Mesendoderm (in vitro differentiated cells): ENCODE measurements at regions not wholly inside any gene's neighbourhood (a gene's known extent, or its start where the extent isn't known, plus 50 kb on each side); places are given as distances from the start of the nearest gene placed in this dataset.

Source experiments
- DNase-seq: peaks from one replicate; pipeline ENCODE4 v3.0.0; 2013
- H2AK5ac ChIP-seq: 2 replicates; pipeline ENCODE4 v1.6.1; 2013; ENCODE audit warnings: low read length, inconsistent platforms
- H2BK120ac ChIP-seq: 2 replicates; pipeline ENCODE4 v1.6.1; 2013; ENCODE audit warnings: low read depth, mild to moderate bottlenecking, low read length, moderate library complexity, mixed read lengths
- H2BK15ac ChIP-seq: replicated peaks from 2 replicates; pipeline ENCODE4 v1.6.1; 2013; ENCODE audit warnings: low read depth, mild to moderate bottlenecking, moderate library complexity
- H2BK5ac ChIP-seq: 2 replicates; pipeline ENCODE4 v1.6.1; 2013; ENCODE audit warnings: low read length, inconsistent platforms
- H3K18ac ChIP-seq: 2 replicates; pipeline ENCODE4 v1.6.1; 2013; ENCODE audit warnings: mild to moderate bottlenecking, low read length, mixed read lengths
- H3K23ac ChIP-seq: one replicate; pipeline ENCODE4 v1.6.1; 2013; ENCODE audit warnings: low read length
- H3K27ac ChIP-seq: 2 replicates; pipeline ENCODE4 v1.5.1; 2013; ENCODE audit warnings: low read depth, mild to moderate bottlenecking, inconsistent platforms, low read length, moderate library complexity
- H3K27me3 ChIP-seq: 2 replicates; pipeline ENCODE4 v1.6.1; 2013; ENCODE audit warnings: low read length, control low read depth, mild to moderate bottlenecking, inconsistent platforms; ENCODE audit not compliant: insufficient read depth, poor library complexity
- H3K36me3 ChIP-seq: 2 replicates; pipeline ENCODE4 v1.6.1; 2013; ENCODE audit warnings: low read length, inconsistent platforms; ENCODE audit not compliant: control insufficient read depth, insufficient read depth
- H3K4ac ChIP-seq: one replicate; pipeline ENCODE4 v1.6.1; 2013; ENCODE audit warnings: low read depth, mild to moderate bottlenecking, low read length, moderate library complexity
- H3K4me1 ChIP-seq: 2 replicates; pipeline ENCODE4 v1.6.1; 2013; ENCODE audit warnings: low read depth, low read length, inconsistent platforms; ENCODE audit not compliant: control insufficient read depth
- H3K4me2 ChIP-seq: 2 replicates; pipeline ENCODE4 v1.6.1; 2013; ENCODE audit warnings: low read length
- H3K4me3 ChIP-seq: 2 replicates; pipeline ENCODE4 v1.5.1; 2013; ENCODE audit warnings: mild to moderate bottlenecking, low read length
- H3K56ac ChIP-seq: one replicate; pipeline ENCODE4 v1.6.1; 2013; ENCODE audit warnings: low read length
- H3K79me1 ChIP-seq: 2 replicates; pipeline ENCODE4 v1.6.1; 2013; ENCODE audit warnings: low read length, inconsistent platforms
- H3K79me2 ChIP-seq: 2 replicates; pipeline ENCODE4 v1.6.1; 2013; ENCODE audit warnings: mild to moderate bottlenecking, low read length; ENCODE audit not compliant: control insufficient read depth, insufficient read depth
- H3K9ac ChIP-seq: 2 replicates; pipeline ENCODE4 v1.6.1; 2013; ENCODE audit warnings: low read length, inconsistent platforms
- H4K5ac ChIP-seq: one replicate; pipeline ENCODE4 v1.6.1; 2013; ENCODE audit warnings: low read length
- H4K8ac ChIP-seq: one replicate; pipeline ENCODE4 v1.6.1; 2013; ENCODE audit warnings: low read depth, mild to moderate bottlenecking, control low read depth, low read length, moderate library complexity
- WGBS: extraction: QIAGEN DNeasy Blood & Tissue Kit; methylation state at CpG from one replicate; pipeline ENCODE4 v1.1.7; 2013; ENCODE audit warnings: low lambda C conversion rate, missing lambda C conversion rate; ENCODE audit not compliant: insufficient coverage; ENCODE audit errors: extremely low coverage; 5-methylcytosine and 5-hydroxymethylcytosine counted together

GRCh38 chr3:34983631-34984030, 655.7 kb upstream of the ARPP21 start:
- Histone ChIP-seq H2AK5ac (no peak overlapping the region), H3K18ac (no peak overlapping the region), H3K27me3 (no peaks in the 10 kb centered on the region), H3K27ac (no peak overlapping the region), H2BK5ac (no peak overlapping the region), H3K4me2 (no peak overlapping the region), H3K23ac (no peak overlapping the region), H3K4me1 (no peaks in the 10 kb centered on the region), H3K36me3 (no peaks in the 10 kb centered on the region), H2BK120ac (no peak overlapping the region), H3K79me2 (no peaks in the 10 kb centered on the region), H4K5ac (no peak overlapping the region), H3K9ac (no peak overlapping the region), H2BK15ac (no peak overlapping the region), H4K8ac (no peak overlapping the region), H3K4me3 (no peak overlapping the region), H3K79me1 (no peaks in the 10 kb centered on the region), H3K56ac (no peak overlapping the region), H3K4ac (no peak overlapping the region)
- no CpG with 5 or more reads among the region's 4 CpGs for WGBS
- DNase-seq, result no peak

DNA sequence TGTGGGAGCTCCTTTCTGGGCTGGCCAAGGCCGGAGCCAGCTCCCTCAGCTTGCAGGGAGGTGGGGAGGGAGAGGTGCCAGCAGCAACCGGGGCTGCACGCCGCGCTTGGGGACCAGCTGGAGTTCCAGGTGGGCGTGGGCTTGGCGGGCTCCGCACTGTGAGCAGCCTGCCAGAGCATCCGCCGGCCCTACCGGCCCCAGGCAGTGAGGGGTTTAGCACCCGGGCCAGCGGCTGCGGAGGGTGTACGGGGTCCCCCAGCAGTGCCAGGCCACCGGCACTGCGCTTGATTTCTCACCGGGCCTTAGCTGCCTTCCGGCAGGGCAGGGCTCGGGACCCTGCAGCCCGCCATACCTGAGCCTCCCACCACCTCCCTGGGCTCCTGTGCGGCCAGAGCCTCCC, 651.0 kb upstream of the ARPP21 start:
- no CpG with 5 or more reads among the region's 22 CpGs for WGBS
- Histone ChIP-seq H3K9ac (no peak overlapping the region), H3K4me1 (no peaks in the 10 kb centered on the region), H4K5ac (no peak overlapping the region), H3K27ac (no peak overlapping the region), H3K23ac (no peak overlapping the region), H2AK5ac (no peak overlapping the region), H2BK15ac (no peak overlapping the region), H2BK5ac (no peak overlapping the region), H2BK120ac (no peak overlapping the region), H3K4ac (no peak overlapping the region), H3K79me2 (no peaks in the 10 kb centered on the region), H3K56ac (no peak overlapping the region), H3K18ac (no peak overlapping the region), H3K36me3 (no peaks in the 10 kb centered on the region), H4K8ac (no peak overlapping the region), H3K4me2 (no peak overlapping the region), H3K4me3 (no peak overlapping the region), H3K27me3 (no peaks in the 10 kb centered on the region), H3K79me1 (no peaks in the 10 kb centered on the region)
- no peak for DNase-seq

DNA sequence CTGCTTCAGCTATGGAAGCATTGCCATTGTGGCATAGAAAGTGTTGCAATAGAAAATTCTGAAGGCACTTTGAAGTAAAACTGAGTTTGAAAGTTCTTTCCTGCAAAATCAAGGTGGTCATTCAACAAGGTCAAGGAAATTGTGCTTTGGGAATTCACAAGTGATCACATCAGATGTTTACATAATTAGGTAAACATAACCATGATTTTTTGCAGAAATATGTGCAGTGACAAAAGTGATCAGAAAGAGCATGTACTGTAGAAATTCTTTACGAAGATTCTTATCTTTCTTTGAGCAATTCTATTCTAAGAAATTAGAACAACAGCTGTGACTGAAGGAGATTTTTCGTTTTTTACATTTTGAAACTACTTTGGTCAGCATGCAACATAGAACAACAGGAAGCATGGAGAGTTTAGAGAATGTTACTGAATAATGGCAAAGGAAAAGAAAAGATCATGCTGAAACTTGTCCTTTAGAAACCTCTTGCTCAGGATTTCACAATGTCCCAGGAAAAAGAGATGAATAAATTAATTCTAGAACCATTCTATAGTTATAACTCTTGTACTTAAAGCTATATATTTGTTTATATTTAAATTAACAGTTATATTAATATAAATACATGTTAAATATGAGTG, 643.4 kb upstream of the ARPP21 start:
- Histone ChIP-seq H3K4me2 (no peak overlapping the region), H3K4me1 (no peaks in the 10 kb centered on the region), H3K56ac (no peak overlapping the region), H4K8ac (no peak overlapping the region), H4K5ac (no peak overlapping the region), H3K79me1 (no peaks in the 10 kb centered on the region), H2AK5ac (no peak overlapping the region), H3K18ac (no peak overlapping the region), H3K79me2 (no peaks in the 10 kb centered on the region), H3K9ac (no peak overlapping the region), H2BK15ac (no peak overlapping the region), H3K36me3 (no peaks in the 10 kb centered on the region), H2BK120ac (no peak overlapping the region), H2BK5ac (no peak overlapping the region), H3K23ac (no peak overlapping the region), H3K4me3 (no peak overlapping the region), H3K4ac (no peak overlapping the region), H3K27ac (no peak overlapping the region), H3K27me3 (no peaks in the 10 kb centered on the region)
- no CpG with 5 or more reads among the region's 2 CpGs for WGBS
- DNase-seq, result no peak

DNA sequence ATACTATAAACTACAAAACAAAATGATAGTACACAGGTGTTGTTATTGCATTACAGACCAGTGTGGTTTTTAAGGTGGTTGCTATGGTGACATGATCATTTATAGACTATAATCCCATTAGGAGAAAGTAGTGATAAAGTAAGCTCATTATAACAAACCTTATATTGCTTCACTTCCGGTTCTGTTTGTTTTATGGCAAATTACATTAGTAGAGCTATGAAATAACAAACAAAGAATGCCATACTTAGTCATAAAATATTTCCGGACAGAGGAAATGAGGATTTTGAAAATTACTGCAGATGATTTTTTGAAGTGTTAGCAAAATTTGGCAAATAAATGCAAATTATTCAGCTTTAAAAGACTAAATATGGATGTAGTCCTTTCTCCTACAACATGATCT, 640.4 kb upstream of the ARPP21 start:
- Histone ChIP-seq H3K4ac (no peak overlapping the region), H3K27ac (no peak overlapping the region), H3K4me3 (no peak overlapping the region), H3K9ac (no peak overlapping the region), H3K79me1 (no peaks in the 10 kb centered on the region), H4K5ac (no peak overlapping the region), H3K27me3 (no peaks in the 10 kb centered on the region), H2BK120ac (no peak overlapping the region), H3K56ac (no peak overlapping the region), H3K23ac (no peak overlapping the region), H2BK15ac (no peak overlapping the region), H3K36me3 (no peaks in the 10 kb centered on the region), H2AK5ac (no peak overlapping the region), H3K4me2 (no peak overlapping the region), H2BK5ac (no peak overlapping the region), H3K4me1 (no peaks in the 10 kb centered on the region), H4K8ac (no peak overlapping the region), H3K79me2 (no peaks in the 10 kb centered on the region), H3K18ac (no peak overlapping the region)
- no CpG with 5 or more reads among the region's 2 CpGs for WGBS
- DNase-seq, result no peak

- Histone ChIP-seq H2BK120ac (no peak overlapping the region), H3K4ac (no peak overlapping the region), H4K5ac (no peak overlapping the region), H2BK5ac (no peak overlapping the region), H3K79me1 (no peaks in the 10 kb centered on the region), H2BK15ac (no peak overlapping the region), H3K9ac (no peak overlapping the region), H3K27me3 (no peaks in the 10 kb centered on the region), H3K27ac (no peak overlapping the region), H3K4me1 (no peaks in the 10 kb centered on the region), H3K56ac (no peak overlapping the region), H4K8ac (no peak overlapping the region), H3K4me2 (no peak overlapping the region), H3K4me3 (no peak overlapping the region), H3K79me2 (no peaks in the 10 kb centered on the region), H2AK5ac (no peak overlapping the region), H3K18ac (no peak overlapping the region), H3K23ac (no peak overlapping the region), H3K36me3 (no peaks in the 10 kb centered on the region)
- DNase-seq, result no peak
- WGBS, result no CpG with 5 or more reads among the region's 1 CpG
Observed at GRCh38 chr3:35012214-35012613, 627.1 kb upstream of the ARPP21 start.

GRCh38 chr3:35028157-35028556, 611.2 kb upstream of the ARPP21 start:
- WGBS, result no CpG with 5 or more reads among the region's 2 CpGs

More at GRCh38 chr3:35028157-35028556, 611.2 kb upstream of the ARPP21 start:
- H4K5ac ChIP-seq, result no peak overlapping the region
- no peak overlapping the region for H2BK120ac ChIP-seq
- no peak overlapping the region for H3K27ac ChIP-seq
- no peak overlapping the region for H3K23ac ChIP-seq
- no peak overlapping the region for H3K9ac ChIP-seq
- no peak overlapping the region for H3K18ac ChIP-seq
- no peaks in the 10 kb centered on the region for H3K27me3 ChIP-seq
- no peak overlapping the region for H4K8ac ChIP-seq
- no peak overlapping the region for H3K4me2 ChIP-seq
- H3K79me2 ChIP-seq, result no peaks in the 10 kb centered on the region
- H2BK15ac ChIP-seq, result no peak overlapping the region
- no peak overlapping the region for H3K4ac ChIP-seq
- no peaks in the 10 kb centered on the region for H3K4me1 ChIP-seq
- H3K36me3 ChIP-seq, result no peaks in the 10 kb centered on the region
- no peak overlapping the region for H2BK5ac ChIP-seq
- H2AK5ac ChIP-seq, result no peak overlapping the region
- H3K4me3 ChIP-seq, result no peak overlapping the region
- DNase-seq, result peak; percentile 6
- H3K56ac ChIP-seq, result no peak overlapping the region
- no peaks in the 10 kb centered on the region for H3K79me1 ChIP-seq
